ENCODE measurements at regions not wholly inside any gene's neighbourhood (a gene's known extent, or its start where the extent isn't known, plus 50 kb on each side); places are given as distances from the start of the nearest gene placed in this dataset.

- no peak overlapping the region for H3K27ac ChIP-seq
- DNase-seq, result no peak
Observed at GRCh38 chr1:214966346-214966745, 116.2 kb upstream of the KCNK2 start.

GRCh38 chr1:214967865-214968575 is 114.5 kb upstream of the KCNK2 start:
- peak; percentile 32 for DNase-seq
- no peak overlapping the region for H3K4me3 ChIP-seq (ENCODE audit: low read depth, low read length)
- TF ChIP-seq, protein P1, sequence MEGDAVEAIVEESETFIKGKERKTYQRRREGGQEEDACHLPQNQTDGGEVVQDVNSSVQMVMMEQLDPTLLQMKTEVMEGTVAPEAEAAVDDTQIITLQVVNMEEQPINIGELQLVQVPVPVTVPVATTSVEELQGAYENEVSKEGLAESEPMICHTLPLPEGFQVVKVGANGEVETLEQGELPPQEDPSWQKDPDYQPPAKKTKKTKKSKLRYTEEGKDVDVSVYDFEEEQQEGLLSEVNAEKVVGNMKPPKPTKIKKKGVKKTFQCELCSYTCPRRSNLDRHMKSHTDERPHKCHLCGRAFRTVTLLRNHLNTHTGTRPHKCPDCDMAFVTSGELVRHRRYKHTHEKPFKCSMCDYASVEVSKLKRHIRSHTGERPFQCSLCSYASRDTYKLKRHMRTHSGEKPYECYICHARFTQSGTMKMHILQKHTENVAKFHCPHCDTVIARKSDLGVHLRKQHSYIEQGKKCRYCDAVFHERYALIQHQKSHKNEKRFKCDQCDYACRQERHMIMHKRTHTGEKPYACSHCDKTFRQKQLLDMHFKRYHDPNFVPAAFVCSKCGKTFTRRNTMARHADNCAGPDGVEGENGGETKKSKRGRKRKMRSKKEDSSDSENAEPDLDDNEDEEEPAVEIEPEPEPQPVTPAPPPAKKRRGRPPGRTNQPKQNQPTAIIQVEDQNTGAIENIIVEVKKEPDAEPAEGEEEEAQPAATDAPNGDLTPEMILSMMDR (IDR thresholded peaks at IDR 0.05; ENCODE audit: low read depth, low read length, missing control alignments), result no peak
- no peaks in the 10 kb centered on the region for H3K36me3 ChIP-seq (replicated peaks)
- peak overlapping the region; percentile 20 for H3K27ac ChIP-seq
- in situ Hi-C loops (cut with HindIII; ENCODE audit: low pct_ligation_motif_present, low sequenced_read_pairs), result no loop called here
- no peaks in the 10 kb centered on the region for H3K27me3 ChIP-seq (replicated peaks)

More at GRCh38 chr1:214966346-214966745, 116.2 kb upstream of the KCNK2 start:
- in situ Hi-C loops (cut with HindIII; ENCODE audit: low pct_ligation_motif_present, low sequenced_read_pairs), result no loop called here
- no peak overlapping the region for H3K4me3 ChIP-seq (ENCODE audit: low read depth, low read length)
- H3K27me3 ChIP-seq (replicated peaks), result no peaks in the 10 kb centered on the region
- TF ChIP-seq, protein P1 (IDR thresholded peaks at IDR 0.05; ENCODE audit: low read depth, low read length, missing control alignments), result no peak
- no peaks in the 10 kb centered on the region for H3K36me3 ChIP-seq (replicated peaks)

DNA sequence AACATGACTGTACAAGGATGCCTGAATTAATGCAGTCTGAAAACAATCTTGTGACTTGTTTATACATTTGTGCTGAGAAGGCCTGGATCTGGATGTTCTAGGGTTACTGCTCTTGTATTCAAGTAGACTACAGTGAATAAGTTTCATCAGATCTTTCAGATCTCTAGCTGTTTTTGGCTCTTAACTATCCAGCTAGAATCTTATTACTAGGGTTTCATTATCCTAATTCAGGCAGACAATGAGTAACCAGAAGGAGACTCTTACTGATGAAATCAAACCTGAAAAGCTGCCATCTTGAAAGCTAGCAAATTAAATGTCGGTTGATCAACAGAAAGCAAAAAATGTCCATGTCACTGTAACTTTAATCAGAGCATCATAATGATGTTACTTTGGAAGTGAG is 112.5 kb upstream of the KCNK2 start:
- TF ChIP-seq, protein P1 (IDR thresholded peaks at IDR 0.05; ENCODE audit: low read depth, low read length, missing control alignments), result no peak
- Histone ChIP-seq H3K27me3 (replicated peaks) (no peaks in the 10 kb centered on the region), H3K36me3 (replicated peaks) (no peaks in the 10 kb centered on the region), H3K4me3 (ENCODE audit: low read depth, low read length) (no peak overlapping the region), H3K27ac (no peak overlapping the region)
- in situ Hi-C loops (cut with HindIII; ENCODE audit: low pct_ligation_motif_present, low sequenced_read_pairs), result no loop called here
- DNase-seq, result no peak

DNA sequence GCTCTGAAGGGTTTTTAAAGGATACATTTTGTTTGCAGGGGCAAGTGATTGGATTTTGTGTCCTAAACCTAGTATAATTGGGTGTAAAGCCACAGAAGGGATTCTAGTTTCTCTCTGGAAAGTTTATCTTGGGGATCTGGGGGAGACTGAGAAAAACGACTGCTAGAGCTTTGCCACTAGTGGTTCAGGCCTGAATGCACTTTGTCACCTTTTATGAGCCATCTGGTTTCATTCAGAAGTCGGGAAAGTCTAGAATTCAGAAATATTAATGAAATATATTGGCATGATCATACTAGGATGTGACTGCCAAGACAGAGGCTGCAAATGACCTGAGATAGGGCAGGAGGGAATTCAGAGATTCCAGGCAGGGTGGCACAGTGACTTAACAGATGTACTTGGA is 111.5 kb upstream of the KCNK2 start:
- no peak overlapping the region for H3K27ac ChIP-seq
- H3K27me3 ChIP-seq (replicated peaks), result no peaks in the 10 kb centered on the region
- no peak for DNase-seq
- in situ Hi-C loops (cut with HindIII; ENCODE audit: low pct_ligation_motif_present, low sequenced_read_pairs), result no loop called here
- no peak overlapping the region for H3K4me3 ChIP-seq (ENCODE audit: low read depth, low read length)
- TF ChIP-seq, protein P1 (IDR thresholded peaks at IDR 0.05; ENCODE audit: low read depth, low read length, missing control alignments), result no peak
- no peaks in the 10 kb centered on the region for H3K36me3 ChIP-seq (replicated peaks)

GRCh38 chr1:214974002-214974401 is 108.5 kb upstream of the KCNK2 start:
- no peak overlapping the region for H3K4me3 ChIP-seq (ENCODE audit: low read depth, low read length)
- no peaks in the 10 kb centered on the region for H3K36me3 ChIP-seq (replicated peaks)
- TF ChIP-seq, protein P1 (IDR thresholded peaks at IDR 0.05; ENCODE audit: low read depth, low read length, missing control alignments), result no peak
- H3K27ac ChIP-seq, result no peak overlapping the region
- in situ Hi-C loops (cut with HindIII; ENCODE audit: low pct_ligation_motif_present, low sequenced_read_pairs), result no loop called here
- no peak for DNase-seq
- H3K27me3 ChIP-seq (replicated peaks), result no peaks in the 10 kb centered on the region

DNA sequence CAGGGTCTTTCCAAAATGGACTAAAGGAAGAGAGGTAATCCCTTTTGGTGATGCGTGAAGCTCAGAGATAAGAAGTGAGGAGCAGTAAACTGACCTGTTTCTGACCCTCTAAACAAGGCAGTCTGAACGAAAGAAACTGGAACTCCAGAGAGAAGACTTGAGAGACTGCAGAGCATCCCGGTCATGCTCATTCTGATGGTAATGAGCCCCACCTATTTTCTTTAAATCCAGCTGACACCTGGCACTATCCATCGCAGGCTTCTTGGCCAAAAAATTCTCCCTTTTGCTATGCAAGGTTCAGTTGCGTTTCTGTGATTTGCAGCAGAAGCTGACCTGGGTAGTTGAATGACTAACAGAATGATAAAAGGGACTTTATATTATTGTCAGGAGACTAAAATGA is 105.9 kb upstream of the KCNK2 start:
- Histone ChIP-seq H3K27me3 (replicated peaks) (no peaks in the 10 kb centered on the region), H3K36me3 (replicated peaks) (no peaks in the 10 kb centered on the region), H3K27ac (no peak overlapping the region), H3K4me3 (ENCODE audit: low read depth, low read length) (no peak overlapping the region)
- TF ChIP-seq, protein P1 (IDR thresholded peaks at IDR 0.05; ENCODE audit: low read depth, low read length, missing control alignments), result no peak
- no peak for DNase-seq
- in situ Hi-C loops (cut with HindIII; ENCODE audit: low pct_ligation_motif_present, low sequenced_read_pairs), result no loop called here
